Eye (tissue), 1 donor: ENCODE measurements at regions not wholly inside any gene's neighbourhood (a gene's known extent, or its start where the extent isn't known, plus 50 kb on each side); places are given as distances from the start of the nearest gene placed in this dataset.

ENCODE experiments used
- DNase-seq: peaks from one replicate; pipeline ENCODE4 v3.0.0-alpha.2; 2015

DNA sequence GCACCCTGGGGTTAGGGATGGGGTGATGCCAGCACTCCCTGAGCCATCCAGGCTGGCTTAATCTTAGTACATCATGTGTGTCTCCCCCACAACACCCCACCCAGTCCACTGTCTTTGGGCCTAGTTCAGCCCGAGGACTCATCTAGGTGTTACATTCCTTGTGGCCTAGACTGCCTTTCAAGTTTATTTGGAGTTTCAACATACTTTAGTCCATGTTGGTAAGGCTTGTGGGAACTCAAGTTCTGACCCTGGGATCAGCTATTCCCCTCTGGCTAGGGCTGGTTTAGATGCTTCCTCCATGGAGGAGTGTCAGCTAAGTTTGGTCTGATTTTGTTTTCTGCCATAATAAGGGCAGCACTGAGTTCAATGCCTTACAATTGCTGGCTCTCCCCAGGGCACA lies 302.4 kb downstream of the SMARCA2 start:
- DNase-seq: no peak

DNA sequence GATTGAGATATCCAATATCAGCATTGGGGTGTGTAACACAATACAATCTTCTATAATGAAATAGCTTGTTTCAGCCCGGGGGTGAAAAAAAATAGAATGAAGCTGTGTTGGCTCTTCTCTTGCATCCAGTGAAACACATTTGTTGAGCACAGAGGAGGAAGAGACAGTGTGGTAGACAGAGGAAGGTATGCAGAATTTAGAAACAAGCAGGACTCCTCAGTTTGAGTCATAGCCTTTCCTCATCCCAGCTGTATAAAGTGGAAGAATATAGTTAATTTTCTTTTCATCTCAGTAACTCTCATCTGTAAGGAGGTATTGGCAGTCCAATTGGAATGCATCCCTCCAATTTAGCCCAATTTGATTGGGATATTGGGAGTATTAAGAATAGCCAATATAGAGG lies 302.2 kb upstream of the VLDLR start:
- no peak for DNase-seq

DNA sequence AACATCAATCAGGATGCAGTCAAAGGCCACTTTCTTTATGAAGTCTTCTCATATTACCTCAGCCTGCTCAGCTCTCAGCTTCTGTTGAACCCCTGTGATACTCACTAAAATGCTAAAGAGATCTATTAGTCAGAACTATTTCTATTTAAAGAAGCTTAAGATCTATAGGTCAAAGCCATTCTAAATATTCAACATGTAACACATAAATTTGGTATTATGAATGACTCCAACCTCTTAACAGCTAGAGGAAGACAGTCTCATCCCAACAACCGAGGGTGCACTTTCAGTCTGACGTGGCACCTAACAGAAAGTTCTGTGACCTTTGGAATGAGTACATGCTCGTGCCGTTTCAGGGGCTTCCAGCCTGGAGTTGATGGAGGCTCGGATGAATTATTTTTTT lies 301.5 kb upstream of the VLDLR start:
- DNase-seq: no peak

DNA sequence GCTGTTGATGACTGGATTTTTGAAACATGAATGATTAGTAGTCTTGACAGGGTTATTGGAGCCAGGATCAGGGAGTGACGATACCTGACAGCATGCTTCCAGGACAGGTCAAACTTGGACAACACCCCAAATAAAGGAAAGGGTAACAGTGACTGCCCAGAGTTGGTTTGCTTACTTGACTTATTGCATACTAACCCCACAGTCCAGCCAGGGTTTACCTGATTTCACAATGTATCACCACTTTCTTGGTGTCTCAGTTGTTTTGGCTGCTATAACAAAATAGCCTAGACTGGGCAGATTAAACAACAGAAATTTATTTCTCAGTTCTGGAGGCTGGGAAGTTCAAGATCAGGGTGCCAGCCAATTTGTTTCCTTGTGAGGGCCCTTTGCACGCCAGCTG lies 301.0 kb upstream of the VLDLR start:
- DNase-seq: no peak

DNA sequence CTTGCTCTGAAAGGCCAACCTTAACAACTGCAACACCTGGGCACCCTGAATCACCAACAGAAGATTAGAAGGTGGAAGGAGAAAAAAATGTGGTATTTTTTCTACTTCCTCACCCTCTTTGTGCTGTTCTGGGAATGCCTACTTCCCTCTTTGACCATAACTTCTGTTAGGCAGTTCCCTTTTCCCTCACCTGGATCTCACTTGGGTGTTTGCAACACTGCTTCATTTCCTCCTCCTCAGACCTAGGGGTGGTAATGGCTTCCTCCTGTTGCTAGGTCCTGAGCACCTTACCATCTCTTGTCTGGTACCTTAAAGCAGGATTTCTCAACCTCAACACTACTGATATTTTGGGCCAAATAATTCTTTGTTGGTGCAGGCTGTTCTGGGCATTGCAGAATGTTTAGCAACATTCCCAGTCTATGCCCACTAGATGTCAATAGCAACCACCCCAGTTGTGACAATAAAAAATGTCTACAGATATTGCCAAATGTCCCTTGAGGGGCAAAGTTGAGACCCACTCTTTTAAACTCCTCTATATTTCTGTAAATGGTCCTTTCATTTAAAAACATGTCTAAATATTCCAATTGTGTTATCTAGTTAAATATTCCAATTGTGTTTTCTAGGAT lies 300.0 kb upstream of the VLDLR start:
- no peak for DNase-seq

DNA sequence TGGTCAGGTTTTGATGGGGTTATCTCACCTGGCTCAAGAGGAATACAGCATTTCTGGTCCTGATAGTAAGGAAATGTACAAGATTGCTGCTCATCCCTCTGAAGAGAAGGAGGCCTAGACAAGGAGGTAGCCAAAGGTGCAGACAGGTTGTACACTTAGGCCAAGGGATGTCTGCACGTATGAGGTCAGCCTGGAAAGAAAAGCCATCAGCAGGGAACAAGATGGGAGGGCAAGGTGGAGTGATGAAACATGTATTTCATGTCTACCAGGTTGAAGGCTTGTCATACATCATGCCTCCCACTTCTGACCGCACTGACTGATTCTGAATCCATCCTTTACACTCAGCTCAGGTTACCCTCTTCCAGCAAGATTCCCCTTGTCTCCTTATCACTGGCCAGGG lies 296.8 kb upstream of the VLDLR start:
- DNase-seq: no peak

DNA sequence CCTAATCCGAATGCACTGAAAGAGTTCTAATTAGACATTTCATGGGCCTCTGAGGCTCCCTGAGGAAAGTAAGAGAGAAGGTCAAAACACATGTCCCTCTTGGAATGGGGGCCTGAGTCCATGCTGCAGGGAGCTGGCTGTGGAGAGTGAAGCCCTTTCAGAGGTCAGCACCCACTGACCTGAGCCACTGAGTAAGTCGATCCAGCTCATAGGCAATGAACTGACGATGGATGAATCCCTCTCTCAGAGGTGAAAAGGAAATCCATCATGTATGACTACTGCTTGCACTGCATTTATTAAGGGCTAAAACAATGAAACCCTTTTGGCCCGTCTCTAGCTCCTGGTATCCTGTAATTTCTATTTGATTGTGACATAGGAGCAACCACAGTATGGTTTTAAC lies 288.9 kb upstream of the VLDLR start:
- DNase-seq: no peak

DNA sequence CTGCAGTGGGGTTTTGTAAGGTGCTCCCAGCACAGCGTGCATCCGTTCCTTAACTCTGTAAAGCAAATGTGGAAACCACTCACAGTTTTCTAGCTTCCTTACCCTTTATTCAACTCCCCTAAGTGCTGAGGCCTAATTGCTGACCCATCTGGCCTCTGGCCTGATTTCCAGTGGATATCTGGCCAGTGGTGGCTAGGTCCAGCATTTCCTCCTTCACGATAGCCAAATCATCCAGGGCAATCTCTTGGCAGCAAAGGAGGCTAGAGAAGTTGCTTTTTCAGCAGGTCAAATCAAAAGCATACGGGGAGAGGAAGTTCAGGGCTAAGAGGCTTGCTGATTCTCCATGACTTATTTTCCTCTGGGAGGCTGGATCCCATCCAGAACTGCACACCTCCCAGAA lies 286.3 kb upstream of the VLDLR start:
- no peak for DNase-seq

DNA sequence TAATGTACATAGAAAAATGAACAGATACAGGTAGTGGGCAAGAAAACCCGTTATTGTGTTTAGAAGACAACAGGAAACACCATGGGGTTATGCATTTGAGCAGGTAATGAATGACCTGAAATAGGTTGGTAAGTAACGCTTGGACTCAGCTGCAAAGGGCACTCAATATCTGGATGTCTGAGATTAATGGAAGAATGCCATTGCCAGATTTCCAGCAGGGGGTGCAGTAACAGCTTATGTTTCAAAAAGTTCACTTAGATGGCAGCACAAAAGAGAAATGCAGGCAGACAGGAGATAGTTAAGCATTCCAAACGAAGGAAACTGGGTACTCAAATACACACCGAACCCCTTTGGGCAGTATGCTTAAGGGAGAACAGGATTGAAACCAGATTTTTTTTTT lies 285.5 kb upstream of the VLDLR start:
- DNase-seq: no peak

DNA sequence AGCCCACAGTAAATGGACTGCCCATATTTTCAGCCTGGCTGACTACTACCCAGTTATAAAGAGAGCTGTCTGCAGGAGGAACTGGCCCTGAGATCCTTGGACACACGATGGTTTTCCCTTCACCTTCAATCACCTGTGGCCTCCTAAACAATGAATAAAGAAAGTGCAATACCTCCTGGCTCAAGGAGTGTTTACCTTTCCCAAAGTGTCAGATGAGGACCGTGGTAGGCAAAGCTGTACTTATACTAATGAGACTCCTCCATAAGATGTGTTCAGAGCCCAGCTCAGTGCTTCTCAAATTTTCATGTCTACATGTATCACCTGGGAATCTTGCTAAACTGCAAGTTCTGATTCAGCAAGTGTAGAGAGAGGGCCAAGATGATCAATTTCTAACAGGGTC lies 284.5 kb upstream of the VLDLR start:
- DNase-seq: no peak

DNA sequence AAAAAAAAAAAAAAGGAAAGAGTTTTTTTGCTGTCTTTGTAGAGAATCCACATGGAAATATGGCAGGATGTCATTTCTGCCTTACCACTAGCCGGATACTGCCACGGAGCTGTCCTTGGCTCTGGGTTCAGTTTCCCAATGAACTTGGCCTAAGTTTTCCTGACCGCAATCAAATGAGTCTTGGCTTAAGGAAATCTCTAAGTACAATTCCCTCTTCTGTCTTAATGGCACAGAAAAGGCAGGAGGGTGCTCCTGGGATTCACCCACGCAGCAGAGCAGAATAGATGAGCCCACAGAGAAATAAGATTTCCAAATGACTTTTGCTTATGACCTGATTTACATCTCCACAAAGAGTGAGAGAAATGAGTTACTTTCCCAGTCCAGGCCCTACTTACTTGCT lies 284.0 kb upstream of the VLDLR start:
- DNase-seq: no peak

DNA sequence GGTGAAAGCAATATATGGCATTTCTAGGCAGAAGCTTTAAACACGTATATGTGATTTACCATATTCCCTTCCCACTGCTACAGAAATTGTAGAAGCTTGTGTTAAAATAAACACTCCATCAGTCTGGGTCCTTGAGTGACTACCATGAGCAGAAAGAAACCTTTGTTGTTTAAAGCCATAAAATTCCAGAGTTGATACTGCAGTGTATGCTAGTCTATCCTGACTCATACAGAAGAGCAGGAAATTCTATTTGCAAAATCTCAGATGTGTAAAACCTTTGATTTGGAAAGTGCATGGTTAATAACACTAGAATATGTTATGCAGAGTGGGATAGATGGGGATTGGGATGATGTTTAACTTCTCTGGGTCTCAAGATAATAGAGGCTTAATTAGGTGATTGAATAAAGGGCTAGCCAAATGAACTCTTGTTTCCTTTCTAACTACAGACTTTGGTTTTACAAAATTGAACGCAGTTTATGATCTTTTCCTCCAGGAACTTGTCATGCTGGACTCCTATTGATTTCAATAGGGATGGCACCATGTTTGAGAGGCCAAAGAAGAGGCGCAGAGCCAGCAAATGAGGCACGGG lies 282.7 kb upstream of the VLDLR start:
- DNase-seq: no peak

DNA sequence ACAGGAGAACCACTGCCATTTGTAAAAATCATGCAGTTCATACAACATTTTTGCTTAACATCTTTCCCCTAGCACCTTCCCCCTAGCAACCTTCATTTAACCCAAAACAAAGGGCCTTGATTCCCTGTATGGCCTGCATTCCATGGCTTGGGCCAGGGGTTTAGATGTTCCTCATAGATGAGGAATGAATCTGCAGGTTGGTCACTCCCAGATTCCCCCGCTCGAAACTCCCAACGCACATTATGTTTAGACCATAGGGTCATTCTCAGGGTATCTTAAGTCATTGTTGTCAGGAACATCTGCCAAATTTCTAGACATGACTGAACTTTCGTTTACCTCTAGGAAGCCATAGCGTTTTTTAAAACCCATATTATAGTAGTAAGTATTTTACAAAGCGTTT lies 282.2 kb upstream of the VLDLR start:
- no peak for DNase-seq

DNA sequence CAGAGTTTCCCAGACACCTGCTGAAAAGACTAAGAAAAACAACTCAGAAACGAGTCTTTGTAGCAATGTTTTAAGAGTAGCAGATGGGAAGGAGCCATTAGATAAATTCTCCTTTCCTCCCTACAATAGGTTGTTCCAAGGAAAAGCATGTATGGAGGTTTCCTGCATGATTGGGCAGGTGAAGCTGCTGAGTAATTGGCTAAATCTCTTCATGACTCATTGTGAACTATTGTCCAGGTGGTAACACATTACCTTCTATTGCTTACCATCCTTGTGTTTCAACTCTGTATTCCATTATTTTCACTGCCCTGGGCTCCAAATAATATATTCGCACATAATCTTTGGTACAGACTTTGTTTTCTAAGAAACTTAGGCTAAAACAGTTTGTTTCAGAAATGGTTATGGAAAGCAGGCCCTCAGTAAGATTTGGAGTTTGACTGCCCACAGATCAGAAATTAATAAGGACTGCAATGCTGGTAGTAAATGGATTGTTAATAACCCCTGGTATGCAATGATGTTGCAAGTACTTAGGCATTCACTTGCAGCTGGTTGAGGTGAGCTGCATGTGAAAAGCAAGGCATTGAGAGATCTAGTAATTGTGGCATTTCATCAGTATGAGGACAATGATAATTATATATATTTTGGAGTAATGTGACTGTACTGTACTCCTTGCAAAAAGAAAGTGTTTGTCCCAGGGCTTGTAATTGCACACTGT lies 281.4 kb upstream of the VLDLR start:
- no peak for DNase-seq

DNA sequence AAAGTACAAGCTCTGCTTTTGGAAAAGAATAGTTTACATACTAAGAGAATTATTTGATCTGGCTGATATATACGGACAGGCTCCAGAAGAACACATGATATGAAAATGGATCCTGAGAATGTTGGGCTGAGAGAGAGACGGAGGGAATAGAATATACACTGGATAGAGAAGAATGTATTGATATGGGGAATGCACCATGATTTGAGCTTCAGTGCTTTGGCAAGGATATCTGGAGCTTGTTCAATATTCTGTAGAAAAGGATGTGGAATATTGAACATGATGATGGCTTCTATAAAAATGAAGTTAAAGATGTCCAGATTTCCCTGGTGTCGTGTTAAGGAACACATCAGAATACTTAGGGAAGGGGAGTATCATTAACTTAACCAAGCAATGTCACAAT lies 280.5 kb upstream of the VLDLR start:
- DNase-seq: peak; percentile 19

DNA sequence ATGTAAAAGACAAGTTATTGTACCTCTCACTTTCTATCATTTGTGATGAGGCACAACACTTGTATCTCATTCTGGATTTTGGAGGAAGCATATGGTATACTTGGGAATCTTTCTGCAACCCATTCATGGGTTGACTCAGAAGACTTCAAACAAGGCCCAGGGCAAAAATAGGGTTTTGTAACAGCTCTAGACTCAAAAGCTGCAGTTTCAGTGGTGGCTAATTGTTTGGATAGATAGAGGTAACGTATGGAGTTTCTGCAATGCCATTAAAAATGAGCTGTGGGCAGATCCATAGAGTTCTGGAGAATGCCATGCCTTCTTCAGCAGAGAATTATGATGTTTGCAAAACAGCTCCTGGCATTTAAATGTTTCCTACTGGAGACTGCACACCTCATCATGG lies 279.6 kb upstream of the VLDLR start:
- no peak for DNase-seq

DNA sequence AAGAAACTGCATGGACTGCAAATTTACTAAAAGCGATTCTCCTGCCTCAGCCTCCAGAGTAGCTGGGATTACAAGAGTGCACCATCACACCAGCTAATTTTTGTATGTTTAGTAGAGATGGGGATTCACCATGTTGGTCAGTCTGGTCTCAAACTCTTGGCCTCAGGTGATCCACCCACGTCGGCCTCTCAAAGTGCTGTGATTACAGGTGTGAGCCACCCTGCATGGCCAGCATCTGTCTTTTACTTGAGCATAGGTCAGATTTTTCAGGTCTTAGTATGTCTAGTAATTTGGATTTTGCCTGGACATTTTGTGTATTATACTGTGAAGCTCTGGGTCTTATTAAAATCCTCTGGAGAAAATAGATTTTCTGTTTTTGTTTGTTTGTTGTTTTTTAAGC lies 277.8 kb upstream of the VLDLR start:
- DNase-seq: no peak

DNA sequence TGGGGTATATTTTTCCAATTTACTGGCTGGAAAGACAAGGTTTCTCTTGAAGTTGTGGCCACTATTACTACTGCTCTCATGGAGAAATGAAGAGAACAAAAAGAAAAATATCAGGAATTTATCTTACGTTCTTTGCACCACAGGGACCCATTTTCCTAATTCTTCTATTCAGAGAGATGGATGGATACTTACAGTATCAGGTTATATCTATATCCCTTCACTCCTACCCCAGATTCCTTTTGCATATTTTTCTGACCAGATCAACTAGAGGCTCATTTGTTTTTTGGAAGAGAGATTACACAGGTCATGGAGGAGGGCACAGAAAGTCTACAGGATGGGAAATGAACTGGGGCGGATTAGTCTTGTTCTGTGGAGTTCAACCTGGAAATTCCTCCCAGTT lies 277.2 kb upstream of the VLDLR start:
- DNase-seq: no peak

DNA sequence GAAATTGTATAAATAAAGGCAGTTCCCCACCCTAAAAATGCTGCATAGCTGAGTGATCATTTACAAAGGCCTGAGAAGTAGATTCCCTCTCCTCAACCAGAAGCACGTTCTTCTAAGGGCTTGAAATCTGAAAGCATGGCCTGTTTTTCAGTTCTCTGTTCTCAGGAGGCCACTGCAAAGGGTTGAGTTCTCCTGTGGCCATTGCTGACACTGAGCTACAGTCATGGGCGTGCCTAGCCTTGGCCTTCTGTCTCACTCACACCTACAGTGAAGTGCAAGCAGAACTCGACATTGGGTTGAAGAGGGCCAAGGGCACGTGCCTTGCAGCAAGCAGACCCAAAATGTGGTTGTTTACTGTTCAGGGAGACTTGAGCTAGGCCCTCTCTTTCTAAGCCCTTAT lies 276.6 kb upstream of the VLDLR start:
- DNase-seq: no peak

DNA sequence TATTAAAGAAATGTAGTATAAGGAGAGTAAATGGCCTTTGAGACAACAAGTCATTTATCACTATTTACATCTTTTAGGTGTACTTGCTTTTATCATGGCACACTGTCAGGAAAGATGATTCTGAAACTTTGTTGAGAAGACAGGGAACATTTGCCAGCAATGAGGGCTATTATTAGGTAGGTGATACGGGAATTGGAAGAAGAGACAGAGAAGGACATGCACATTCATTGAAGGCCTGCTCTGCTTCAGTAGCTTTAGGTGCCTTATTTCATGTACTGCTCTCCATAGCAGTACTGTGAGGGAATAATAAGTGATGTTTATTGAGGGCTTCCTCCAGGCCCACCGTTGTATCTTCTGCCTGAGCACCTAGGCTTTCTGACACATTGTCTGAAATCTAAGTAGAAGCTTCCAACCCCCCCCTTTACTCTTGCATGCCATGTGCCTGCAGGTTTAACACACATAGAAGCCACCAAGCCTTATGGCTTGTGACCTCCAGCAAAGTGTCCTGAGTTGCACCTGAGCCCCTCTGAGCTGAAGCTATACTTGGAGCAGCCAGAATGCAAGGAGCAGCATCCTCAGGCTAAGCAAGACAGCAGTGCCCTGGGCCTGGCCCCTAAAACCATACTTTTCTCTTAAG lies 275.2 kb upstream of the VLDLR start:
- DNase-seq: no peak

DNA sequence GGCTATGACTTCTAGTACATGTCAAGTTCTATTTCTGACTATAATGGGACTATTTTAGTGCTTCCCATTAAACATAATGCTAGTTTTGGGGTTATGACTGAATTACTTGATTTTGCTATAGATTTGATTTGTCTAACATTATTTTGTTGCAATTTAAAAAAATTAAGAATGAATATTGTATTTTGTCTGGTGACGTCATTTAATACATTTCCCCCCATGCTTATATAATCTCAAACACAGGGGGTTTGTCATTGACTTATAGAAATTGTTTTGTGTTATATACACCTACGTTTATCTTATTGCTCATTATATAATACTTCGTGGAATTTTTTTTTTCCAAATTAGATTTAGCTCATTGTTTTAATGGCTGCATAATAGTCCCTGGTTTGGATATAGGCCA lies 270.3 kb upstream of the VLDLR start:
- no peak for DNase-seq

DNA sequence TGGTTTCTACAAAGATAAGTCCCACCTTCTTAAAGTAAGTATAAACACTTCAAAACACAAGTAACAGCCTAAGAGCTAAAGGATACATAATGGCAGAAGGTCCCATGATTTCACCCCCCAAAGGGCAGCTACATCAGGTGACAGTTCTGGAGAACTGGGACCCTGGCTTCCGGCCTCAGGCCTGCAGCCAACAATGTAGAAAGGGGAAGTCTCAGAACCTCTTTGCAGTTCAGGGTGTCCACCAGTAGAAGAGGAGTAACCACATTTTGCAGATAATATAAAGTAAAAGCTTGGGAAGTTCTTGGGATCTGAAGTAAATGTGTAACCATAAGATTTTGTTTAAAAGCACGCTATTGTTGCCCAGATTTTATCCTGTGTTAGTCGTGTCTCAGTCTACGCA lies 267.4 kb upstream of the VLDLR start:
- no peak for DNase-seq

DNA sequence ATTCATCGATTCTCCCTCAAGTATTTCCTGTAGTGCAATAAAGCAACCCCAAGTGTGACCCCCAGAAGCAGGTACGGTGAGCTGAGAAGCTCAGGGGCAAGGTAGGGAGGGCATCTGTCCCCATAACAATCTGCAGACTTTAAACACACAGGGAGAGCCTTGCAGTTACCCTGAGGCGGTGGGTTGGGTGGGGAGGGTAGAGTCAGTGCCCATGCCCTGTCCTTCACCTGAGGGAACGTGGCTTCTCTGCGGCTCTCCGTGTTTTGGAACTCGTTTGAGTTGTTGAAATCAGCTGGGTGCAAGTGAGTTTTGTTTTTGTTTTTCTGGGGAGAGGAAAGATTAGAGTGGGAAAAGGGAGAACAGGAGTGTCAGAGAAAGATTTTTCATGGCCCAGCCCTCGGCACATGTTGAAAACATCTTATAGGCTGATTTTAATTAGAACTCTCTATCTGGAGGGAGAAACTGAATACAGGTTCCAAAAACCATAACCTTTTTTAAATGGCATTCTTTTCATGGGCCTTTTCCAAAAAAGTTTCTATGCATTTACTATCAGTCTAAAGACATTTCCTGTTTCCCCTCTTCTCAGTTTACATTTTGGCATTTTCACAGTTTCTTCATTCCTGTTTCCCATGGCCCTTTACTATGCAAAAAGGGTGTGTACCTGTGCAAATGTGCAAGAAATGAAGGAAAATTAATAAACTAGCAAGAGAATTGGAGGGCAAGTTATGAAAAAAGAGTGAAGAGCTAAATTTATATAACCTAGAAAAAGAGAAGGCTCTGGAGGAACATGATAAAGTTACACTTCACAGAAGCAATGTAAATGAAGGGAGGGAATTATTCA lies 266.5 kb upstream of the VLDLR start:
- peak; percentile 26 for DNase-seq

DNA sequence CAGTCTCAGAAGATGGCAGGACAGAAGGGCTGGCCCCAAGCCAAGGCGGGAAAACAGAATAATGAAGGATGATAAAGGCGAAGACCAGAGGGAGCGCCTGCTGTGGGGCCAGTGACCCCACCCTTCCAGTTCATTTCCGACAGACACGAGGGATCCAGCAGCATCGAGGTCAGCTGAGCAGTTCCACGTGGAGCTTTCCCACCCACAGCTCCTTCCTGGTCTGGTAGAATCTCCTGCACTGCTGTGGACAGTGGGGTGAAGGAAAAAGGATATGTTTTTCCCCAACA lies 265.9 kb upstream of the VLDLR start:
- peak; percentile 23 for DNase-seq
